GM12878 (cell line): ENCODE measurements at regions not wholly inside any gene's neighbourhood (a gene's known extent, or its start where the extent isn't known, plus 50 kb on each side); places are given as distances from the start of the nearest gene placed in this dataset.

Experiments used
- ATAC-seq: fragments of 200-7000 bp; cut with Tn5 transposase; 3 replicates; pipeline ENCODE4 v1.9.1; 2020; ENCODE audit warnings: mild to moderate bottlenecking, moderate library complexity
- BruUV-seq: library from RNA; stranded (reverse); fragments of 400-500 nt; replicated peaks from 2 replicates; lab custom pipeline; 2021; lab: Mats Ljungman, UMichigan
- CTCF ChIA-PET: fragments of 300-600 bp; sonication (Branson Sonifier 250); formaldehyde crosslinking; extraction: SDS; loops from one replicate; lab custom pipeline; 2021; ENCODE audit warnings: inconsistent platforms; lab: Yijun Ruan, JAX
- POLR2A ChIA-PET: fragments of 350-600 bp; formaldehyde crosslinking; extraction: SDS; loops from one replicate; lab custom pipeline; 2021; ENCODE audit warnings: inconsistent platforms; lab: Charles Lee
- RAD21 ChIA-PET: fragments of 300-600 bp; sonication (Branson Sonifier 250); formaldehyde crosslinking; loops from one replicate; lab custom pipeline; 2023; ENCODE audit warnings: antibody characterized with exemption; ENCODE audit not compliant: unreplicated experiment; lab: Charles Lee
- SMC1A ChIA-PET: fragments of 300-600 bp; sonication (Branson Sonifier 250); formaldehyde crosslinking; loops from one replicate; lab custom pipeline; 2023; ENCODE audit not compliant: unreplicated experiment, uncharacterized antibody; lab: Charles Lee
- DNase-seq: peaks from one replicate; pipeline ENCODE4 v3.0.0-alpha.2; 2011; ENCODE audit warnings: low read depth, low spot score
- FAIRE-seq: peaks from 3 replicates; lab custom pipeline; 2011; peaks lifted over from hg19 to GRCh38; lab: Jason Lieb, UNC
- H2AFZ ChIP-seq: 2 replicates; pipeline ENCODE4 v1.6.0; 2011; ENCODE audit warnings: low read depth, low read length, control low read depth; ENCODE audit not compliant: control insufficient read depth
- H3K27ac ChIP-seq: 2 replicates; pipeline ENCODE4 v1.5.1; 2011; ENCODE audit warnings: control low read depth; ENCODE audit not compliant: control insufficient read depth, insufficient read depth
- H3K27me3 ChIP-seq, 2 experiments: replicated peaks in 1 of 2; 2 replicates each; pipeline versions ENCODE4 v1.6.0 to v1.6.1; 2011; ENCODE audit warnings: low read length in 1 of 2; ENCODE audit not compliant: control insufficient read depth in 2 of 2, insufficient read depth in 2 of 2
- H3K36me3 ChIP-seq, 2 experiments: 2 replicates each; pipeline ENCODE4 v1.5.1; 2011; ENCODE audit warnings: low read length in 1 of 2; ENCODE audit not compliant: control insufficient read depth in 2 of 2, insufficient read depth in 2 of 2
- H3K4me1 ChIP-seq: 2 replicates; pipeline ENCODE4 v1.6.1; 2011; ENCODE audit warnings: mild to moderate bottlenecking, low read length, moderate library complexity, mixed read lengths; ENCODE audit not compliant: control insufficient read depth, insufficient read depth
- H3K4me2 ChIP-seq: 2 replicates; pipeline ENCODE4 v1.6.0; 2011; ENCODE audit warnings: control low read depth; ENCODE audit not compliant: control insufficient read depth, insufficient read depth
- H3K4me3 ChIP-seq: fragments of 200-600 bp; sonication (generic); 2 replicates; pipeline ENCODE4 v1.5.1; 2016
- H3K79me2 ChIP-seq: 2 replicates; pipeline ENCODE4 v1.6.0; 2011; ENCODE audit warnings: low read length; ENCODE audit not compliant: control insufficient read depth, insufficient read depth
- H3K9ac ChIP-seq: 2 replicates; pipeline ENCODE4 v1.8.0; 2011; ENCODE audit warnings: low read length, control low read depth, mixed read lengths; ENCODE audit not compliant: control insufficient read depth, insufficient read depth
- H3K9me3 ChIP-seq: replicated peaks from 3 replicates; pipeline ENCODE4 v1.5.1; 2011; ENCODE audit warnings: mild to moderate bottlenecking, low read length; ENCODE audit not compliant: control insufficient read depth, insufficient read depth
- H4K20me1 ChIP-seq: 2 replicates; pipeline ENCODE4 v1.6.0; 2011; ENCODE audit not compliant: control insufficient read depth, insufficient read depth
- CTCF ChIP-seq, 3 experiments: IDR thresholded peaks in 2 of 3; conservative IDR thresholded peaks in 1 of 3; 2 replicates each; pipeline ENCODE4 v1.5.1; 2011; ENCODE audit warnings: low read depth in 3 of 3, low read length in 3 of 3, mild to moderate bottlenecking in 3 of 3, control low read depth in 2 of 3, moderate library complexity in 2 of 3, inconsistent platforms in 1 of 3, mixed read lengths in 1 of 3; ENCODE audit not compliant: control insufficient read depth in 2 of 3, insufficient read depth in 1 of 3; ENCODE audit errors: extremely low read depth in 1 of 3
- SP1 ChIP-seq: IDR thresholded peaks from one replicate; pipeline ENCODE4 v1.6.1; 2011; ENCODE audit warnings: low read depth, low read length
- TCF12 ChIP-seq: IDR thresholded peaks from 2 replicates; pipeline ENCODE4 v1.6.1; 2011; ENCODE audit warnings: low read depth, mild to moderate bottlenecking, low read length
- WGBS: methylation state at CpG from one replicate; pipeline ENCODE4 v1.1.6; 2016; ENCODE audit warnings: low lambda C conversion rate; ENCODE audit not compliant: insufficient replicate concordance, insufficient coverage; ENCODE audit errors: missing lambda C conversion rate; 5-methylcytosine and 5-hydroxymethylcytosine counted together
- in situ Hi-C: fragments of 300-500 bp; cut with MboI; formaldehyde crosslinking; loops from 9 replicates; pipeline ENCODE4 v1.14.3; 2018; ENCODE audit warnings: mixed read lengths
- intact Hi-C: fragments of 100-400 bp; cut with micrococcal nuclease; formaldehyde crosslinking; loops from one replicate; pipeline ENCODE4 v1.14.2; 2022; ENCODE audit not compliant: unreplicated experiment

DNA sequence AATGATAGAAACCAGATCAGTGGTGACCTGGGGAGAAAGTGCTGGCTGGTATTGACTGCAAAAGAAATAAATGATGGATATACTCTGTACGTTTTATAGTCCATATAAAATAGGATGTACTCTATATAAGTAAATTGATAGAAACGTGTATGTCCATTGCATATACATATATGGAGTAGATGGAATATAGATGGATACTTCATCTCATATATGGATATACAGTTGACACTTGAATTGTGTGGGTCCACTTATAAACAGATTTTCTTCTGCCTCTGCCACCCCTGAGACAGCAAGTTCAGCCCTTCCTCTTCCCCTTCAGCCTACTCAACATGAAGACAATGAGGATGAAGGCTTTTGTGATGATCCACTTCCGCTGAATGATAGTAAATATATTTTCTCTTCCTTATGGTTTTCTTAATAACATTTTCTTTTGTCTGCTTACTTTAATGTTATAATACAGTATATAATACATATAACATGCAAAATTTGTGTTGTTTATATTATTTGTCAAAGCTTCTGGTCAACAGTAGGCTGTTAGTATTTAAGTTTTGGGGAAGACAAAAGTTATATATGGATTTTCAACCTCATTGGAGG is 76.1 kb upstream of the MYCN start:
- ChIA-PET CTCF (no interaction called here), RAD21 (no interaction called here), POLR2A (no interaction called here), SMC1A (no interaction called here)
- BruUV-seq, result no TSS peak
- no peaks in the 10 kb centered on the region for H3K36me3 ChIP-seq
- no peaks in the 10 kb centered on the region for H4K20me1 ChIP-seq
- 18% methylated on average over 3 of the region's 3 CpGs for WGBS
- no peaks in the 10 kb centered on the region for H3K4me1 ChIP-seq
- in situ Hi-C loops (no loop called here), intact Hi-C loops (no loop called here)
- TF ChIP-seq CTCF (IDR thresholded peaks at IDR 0.05 in 2 of 3, conservative IDR thresholded peaks at IDR 0.05 in 1 of 3; ENCODE audit: control insufficient read depth in 2 of 3, extremely low read depth in 1 of 3, insufficient read depth in 1 of 3, low read depth in 3 of 3, low read length in 3 of 3) (no peak), TCF12 (no peak)
- no peak overlapping the region for H2AFZ ChIP-seq
- no peak overlapping the region for H3K27ac ChIP-seq
- no peak overlapping the region for H3K4me3 ChIP-seq
- H3K4me2 ChIP-seq, result no peak overlapping the region
- FAIRE-seq (no peak), ATAC-seq (no peak), DNase-seq (no peak)
- H3K27me3 ChIP-seq, result no peaks in the 10 kb centered on the region
- no peak overlapping the region for H3K9ac ChIP-seq
- no peaks in the 10 kb centered on the region for H3K9me3 ChIP-seq
- no peaks in the 10 kb centered on the region for H3K79me2 ChIP-seq

- no peak overlapping the region for H3K27ac ChIP-seq
- H3K79me2 ChIP-seq, result no peaks in the 10 kb centered on the region
- ChIA-PET CTCF (no interaction called here), SMC1A (no interaction called here), RAD21 (no interaction called here), POLR2A (no interaction called here)
- intact Hi-C loops (no loop called here), in situ Hi-C loops (no loop called here)
- ATAC-seq (no peak), FAIRE-seq (no peak), DNase-seq (no peak)
- no peaks in the 10 kb centered on the region for H4K20me1 ChIP-seq
- no peaks in the 10 kb centered on the region for H3K4me1 ChIP-seq
- no peak overlapping the region for H3K4me2 ChIP-seq
- no peak overlapping the region for H3K4me3 ChIP-seq
- no peaks in the 10 kb centered on the region for H3K9me3 ChIP-seq
- no peaks in the 10 kb centered on the region for H3K36me3 ChIP-seq
- no TSS peak for BruUV-seq
- H3K27me3 ChIP-seq, result no peaks in the 10 kb centered on the region
- no peak overlapping the region for H3K9ac ChIP-seq
- TF ChIP-seq SP1, result no peak
- 0% methylated on average over 1 of the region's 1 CpG for WGBS
- no peak overlapping the region for H2AFZ ChIP-seq
These were observed 74.4 kb upstream of the MYCN start for GRCh38 chr2:15865923-15866322.
